Sigmoid colon (tissue), 6 donors: ENCODE measurements at regions not wholly inside any gene's neighbourhood (a gene's known extent, or its start where the extent isn't known, plus 50 kb on each side); places are given as distances from the start of the nearest gene placed in this dataset.

Experiments used
- DNase-seq: peaks from one replicate; pipeline ENCODE4 v3.0.0-alpha.2; 2019
- H3K27ac ChIP-seq, 4 donors: fragments of 200-600 bp; sonication (generic); one replicate each; pipeline ENCODE4 v1.5.1; 2016 to 2019; ENCODE audit warnings: mild to moderate bottlenecking in 1 of 4
- H3K27me3 ChIP-seq, 3 donors: fragments of 200-600 bp; sonication (generic); one replicate each; pipeline ENCODE4 v1.5.1; 2019; ENCODE audit warnings: mild to moderate bottlenecking in 1 of 3
- H3K36me3 ChIP-seq, 4 donors: fragments of 200-600 bp; sonication (generic); one replicate each; pipeline ENCODE4 v1.5.1; 2016 to 2019
- H3K4me1 ChIP-seq, 4 donors: fragments of 200-600 bp; sonication (generic); one replicate each; pipeline ENCODE4 v1.5.1; 2017 to 2019
- H3K4me3 ChIP-seq, 4 donors: fragments of 200-600 bp; sonication (generic); one replicate each; pipeline ENCODE4 v1.5.1; 2017 to 2019; ENCODE audit warnings: mild to moderate bottlenecking in 2 of 4, moderate library complexity in 1 of 4
- H3K9me3 ChIP-seq, 4 donors: fragments of 200-600 bp in 3 of 4; sonication (generic) in 3 of 4; one replicate each; pipeline versions ENCODE4 v1.5.1 to v1.6.1; 2013 to 2019
- CTCF ChIP-seq, 4 experiments: fragments of 450-650 bp in 3 of 4; fragments of 200-600 bp in 1 of 4; IDR thresholded peaks; one replicate each; pipeline ENCODE4 v1.5.1; 2016 to 2019; ENCODE audit warnings: antibody characterized with exemption in 4 of 4, mild to moderate bottlenecking in 3 of 4, moderate library complexity in 2 of 4
- EP300 ChIP-seq, 4 donors: sonication (generic); formaldehyde crosslinking; IDR thresholded peaks; one replicate each; pipeline ENCODE4 v1.6.1; 2017; ENCODE audit warnings: antibody characterized with exemption in 4 of 4
- POLR2A ChIP-seq, 2 donors: fragments of 450-650 bp; IDR thresholded peaks; one replicate each; pipeline ENCODE4 v1.6.1; 2016; ENCODE audit warnings: antibody characterized with exemption in 2 of 2, mild to moderate bottlenecking in 2 of 2, moderate library complexity in 2 of 2
- POLR2AphosphoS5 ChIP-seq, 4 donors: sonication (generic); formaldehyde crosslinking; IDR thresholded peaks; one replicate each; pipeline ENCODE4 v1.6.1; 2017; ENCODE audit warnings: antibody characterized with exemption in 4 of 4
- WGBS, 2 donors: extraction: QIAGEN DNeasy Blood & Tissue Kit; methylation state at CpG; one replicate each; pipeline ENCODE4 v1.1.7; 2013; 5-methylcytosine and 5-hydroxymethylcytosine counted together
- intact Hi-C: fragments of 100-400 bp; cut with DNase I; formaldehyde crosslinking; loops from one replicate; pipeline ENCODE4 v1.15.1; 2023
- small RNA-seq, 3 donors: library from RNA; depleted of rRNA; stranded (forward); fragments of <200 nt; gene quantifications; one replicate each; pipeline ENCODE3, GENCODE V24; 2016
- donor health status: healthy with polysubstance abuse.
- donor health status: healthy.

- Histone ChIP-seq H3K9me3 (no peaks in the 10 kb centered on the region), H3K36me3 (no peaks in the 10 kb centered on the region), H3K27me3 (no peaks in the 10 kb centered on the region), H3K4me1 (peaks cover 0 to 32% (median 26%) of the 10 kb centered on the region in 4 donors), H3K4me3 (no peak overlapping the region), H3K27ac (no peak overlapping the region)
- 80 to 85% methylated on average over 2 of the region's 2 CpGs for WGBS, 2 donors
- no peak for TF ChIP-seq CTCF (IDR thresholded peaks at IDR 0.05)
- no peak for TF ChIP-seq POLR2A (IDR thresholded peaks at IDR 0.05)
- TF ChIP-seq POLR2AphosphoS5 (IDR thresholded peaks at IDR 0.05): no peak
- TF ChIP-seq EP300 (IDR thresholded peaks at IDR 0.05): no peak
- intact Hi-C loops: no loop called here
- DNase-seq: no peak
These were observed 50.6 kb upstream of the FUT8 start for GRCh38 chr14:65361920-65362319.

Small RNAs in the stretch of these regions (small RNA-seq; reads per million reads assigned to genes)
- gene AL355076.1 (0 reads per million in 3 donors), gene MIR4708 (0 to 0.18 (median 0) reads per million in 3 donors)
